GM10266 (cell line): ENCODE measurements at regions not wholly inside any gene's neighbourhood (a gene's known extent, or its start where the extent isn't known, plus 50 kb on each side); places are given as distances from the start of the nearest gene placed in this dataset.

Experiments used
- DNase-seq: peaks from one replicate; pipeline ENCODE4 v3.0.0; 2012; ENCODE audit errors: extremely low spot score
- TF ChIP-seq, protein P1 (sequence below): IDR thresholded peaks from 2 replicates; pipeline ENCODE4 v1.5.1; 2012; ENCODE audit warnings: mild to moderate bottlenecking, low read depth; ENCODE audit not compliant: control insufficient read depth, insufficient read depth; ENCODE audit errors: missing control alignments

DNA sequence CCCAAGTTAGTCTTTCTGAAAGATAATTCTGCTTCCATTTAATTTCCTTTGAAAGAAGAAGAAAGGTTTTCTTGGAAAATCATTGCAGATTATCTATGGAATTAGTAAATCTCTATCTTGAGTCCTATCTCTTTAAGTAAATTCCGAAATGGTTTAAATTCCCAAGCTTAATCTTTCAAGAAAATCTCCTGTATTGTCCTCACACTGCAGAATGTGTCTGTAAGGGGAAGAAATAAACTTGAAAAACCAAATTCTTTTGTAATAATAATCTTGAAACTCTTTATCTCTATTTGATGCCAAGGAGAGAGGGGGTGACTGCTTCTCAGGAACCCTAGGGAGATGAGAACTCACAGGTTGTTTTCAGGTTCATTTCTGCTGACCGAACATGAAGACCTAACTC is 150.8 kb upstream of the ARHGAP28 start:
- DNase-seq: no peak
- TF ChIP-seq, protein P1, sequence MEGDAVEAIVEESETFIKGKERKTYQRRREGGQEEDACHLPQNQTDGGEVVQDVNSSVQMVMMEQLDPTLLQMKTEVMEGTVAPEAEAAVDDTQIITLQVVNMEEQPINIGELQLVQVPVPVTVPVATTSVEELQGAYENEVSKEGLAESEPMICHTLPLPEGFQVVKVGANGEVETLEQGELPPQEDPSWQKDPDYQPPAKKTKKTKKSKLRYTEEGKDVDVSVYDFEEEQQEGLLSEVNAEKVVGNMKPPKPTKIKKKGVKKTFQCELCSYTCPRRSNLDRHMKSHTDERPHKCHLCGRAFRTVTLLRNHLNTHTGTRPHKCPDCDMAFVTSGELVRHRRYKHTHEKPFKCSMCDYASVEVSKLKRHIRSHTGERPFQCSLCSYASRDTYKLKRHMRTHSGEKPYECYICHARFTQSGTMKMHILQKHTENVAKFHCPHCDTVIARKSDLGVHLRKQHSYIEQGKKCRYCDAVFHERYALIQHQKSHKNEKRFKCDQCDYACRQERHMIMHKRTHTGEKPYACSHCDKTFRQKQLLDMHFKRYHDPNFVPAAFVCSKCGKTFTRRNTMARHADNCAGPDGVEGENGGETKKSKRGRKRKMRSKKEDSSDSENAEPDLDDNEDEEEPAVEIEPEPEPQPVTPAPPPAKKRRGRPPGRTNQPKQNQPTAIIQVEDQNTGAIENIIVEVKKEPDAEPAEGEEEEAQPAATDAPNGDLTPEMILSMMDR: no peak

DNA sequence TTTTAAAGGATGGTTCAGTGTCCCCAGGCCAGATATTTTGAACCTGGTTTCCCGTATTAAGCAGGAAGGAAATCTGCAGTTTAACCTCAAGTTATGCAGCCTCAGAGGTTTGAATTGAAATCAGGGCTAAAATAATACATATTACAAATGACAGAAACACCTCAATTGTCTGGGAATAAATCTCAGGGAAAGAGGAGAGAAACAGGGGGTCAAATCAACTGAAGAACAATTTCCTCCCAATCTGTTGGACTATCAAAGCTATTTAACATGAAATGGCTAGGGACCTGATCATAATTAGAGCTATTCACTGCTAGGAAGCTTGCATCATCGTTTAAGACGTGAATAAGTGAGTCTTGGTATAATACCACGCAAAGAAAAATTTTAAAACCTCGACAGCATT is 150.0 kb upstream of the ARHGAP28 start:
- DNase-seq: no peak
- TF ChIP-seq, protein P1: no peak

DNA sequence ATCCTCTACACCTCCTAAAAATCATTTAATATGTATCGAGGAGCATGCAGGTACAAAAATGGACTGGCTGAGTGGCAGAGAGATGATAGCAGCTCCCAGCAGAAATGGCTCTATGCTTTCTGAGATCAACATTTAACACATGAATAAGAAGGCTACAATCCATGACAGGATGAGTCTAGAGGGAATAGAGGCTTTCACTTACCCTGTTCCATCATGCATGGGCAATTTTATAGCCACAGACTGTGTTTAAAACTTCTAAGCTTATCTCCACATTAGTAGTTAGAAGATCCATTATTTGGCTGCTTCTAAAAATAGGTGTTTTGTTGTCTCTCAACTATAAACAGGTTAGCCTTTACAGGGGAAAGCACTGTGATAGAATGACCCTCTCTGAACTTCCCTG is 149.1 kb upstream of the ARHGAP28 start:
- TF ChIP-seq, protein P1: no peak
- DNase-seq: no peak

DNA sequence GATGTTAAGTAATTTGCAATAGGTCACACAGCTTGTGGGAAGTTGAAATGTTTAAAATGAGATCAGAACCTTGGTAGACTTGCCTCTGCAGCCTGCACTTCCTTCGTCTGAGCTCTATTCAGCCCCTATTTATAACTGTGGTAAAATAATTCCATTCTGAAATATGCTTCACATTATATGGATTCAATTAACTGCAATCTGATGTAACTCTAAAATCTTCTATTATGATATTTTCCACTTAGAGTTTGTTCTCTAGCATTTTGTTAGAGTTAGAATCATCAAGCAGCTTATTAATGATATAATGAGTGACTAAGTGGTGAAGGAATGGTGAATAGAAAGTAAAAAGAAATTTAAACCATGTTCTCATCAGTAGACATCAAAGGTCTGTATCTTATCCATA is 139.6 kb upstream of the ARHGAP28 start:
- TF ChIP-seq, protein P1: no peak
- DNase-seq: no peak

DNA sequence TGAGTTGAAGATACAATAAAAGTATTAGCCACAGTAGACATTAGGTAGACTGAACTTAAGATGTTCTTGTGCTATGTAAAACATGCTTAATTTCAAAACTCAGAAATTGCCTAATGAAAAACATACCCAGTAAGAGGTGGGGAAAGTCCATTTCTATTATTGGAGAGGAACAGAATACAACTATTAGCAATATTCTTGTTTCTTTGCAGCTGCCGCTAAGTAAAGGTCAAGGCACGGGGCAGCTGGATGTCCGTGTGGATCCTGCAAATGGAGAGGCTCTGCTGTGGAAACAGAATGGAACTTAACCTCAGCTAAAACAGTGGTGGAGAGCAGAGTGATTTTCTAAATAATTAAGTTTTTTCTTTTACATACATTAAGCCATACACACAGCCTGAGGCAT is 139.2 kb upstream of the ARHGAP28 start:
- TF ChIP-seq, protein P1: no peak
- DNase-seq: no peak

DNA sequence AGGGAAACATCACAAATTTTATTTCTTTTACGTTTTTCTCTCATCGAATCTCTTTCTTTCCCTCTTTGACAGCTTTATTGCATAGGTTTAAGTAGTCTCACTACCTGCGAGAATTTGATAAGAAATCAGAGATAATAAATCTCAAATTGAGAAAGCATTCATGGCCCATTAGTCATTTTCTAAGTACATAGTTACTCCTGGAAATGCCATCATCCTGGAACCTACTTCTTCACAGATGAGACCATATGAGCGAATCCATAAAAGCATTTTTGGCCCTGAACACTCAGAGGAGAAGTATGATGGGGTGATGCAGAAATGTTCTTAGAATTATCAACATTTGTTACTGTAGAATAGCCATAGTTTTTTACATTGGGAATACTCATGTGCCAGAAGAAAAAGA is 138.0 kb upstream of the ARHGAP28 start:
- DNase-seq: no peak
- TF ChIP-seq, protein P1: no peak

DNA sequence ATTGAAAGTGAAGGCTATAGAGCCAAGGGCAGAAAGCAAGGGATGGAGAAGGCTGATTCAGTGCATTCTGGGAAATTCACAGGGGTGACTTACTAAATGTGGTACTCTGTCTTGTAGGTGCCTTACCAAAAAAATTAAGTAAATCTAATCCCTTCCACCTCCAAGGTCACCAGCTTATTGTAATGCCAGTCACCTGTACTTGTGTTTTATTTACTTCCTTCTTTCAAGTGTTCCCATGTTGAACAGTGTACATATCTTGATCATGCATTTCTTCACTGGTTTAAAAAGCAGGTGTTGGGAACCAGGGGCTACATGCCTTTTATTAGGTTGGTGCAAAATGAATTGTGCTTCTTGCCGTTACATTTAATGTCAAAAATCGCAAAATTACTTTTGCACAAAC is 137.0 kb upstream of the ARHGAP28 start:
- no peak for DNase-seq
- TF ChIP-seq, protein P1: no peak
